Activated T-helper 17 cell treated with anti-CD3 and anti-CD28 coated beads, Interleukin-2, amount 50 U/mL, for 72 hours (primary cell): ENCODE measurements at regions not wholly inside any gene's neighbourhood (a gene's known extent, or its start where the extent isn't known, plus 50 kb on each side); places are given as distances from the start of the nearest gene placed in this dataset.

Experiments used
- ATAC-seq: fragments of 150-1000 bp; cut with Tn5 transposase; replicated peaks from 2 replicates; pipeline ENCODE4 v1.10.0; 2021; ENCODE audit warnings: mild to moderate bottlenecking, moderate library complexity
- H3K27ac Mint-ChIP-seq: one replicate; pipeline ENCODE4 v1.8.0; 2022; ENCODE audit warnings: mixed read lengths
- H3K27me3 Mint-ChIP-seq: one replicate; pipeline ENCODE4 v1.8.0; 2022; ENCODE audit warnings: mixed read lengths
- H3K36me3 Mint-ChIP-seq: one replicate; pipeline ENCODE4 v1.8.0; 2022; ENCODE audit warnings: low read depth, mild to moderate bottlenecking, mixed read lengths
- H3K4me1 Mint-ChIP-seq: one replicate; pipeline ENCODE4 v1.8.0; 2022; ENCODE audit warnings: mixed read lengths
- H3K4me3 Mint-ChIP-seq: one replicate; pipeline ENCODE4 v1.8.0; 2022; ENCODE audit warnings: mild to moderate bottlenecking, mixed read lengths
- H3K9me3 Mint-ChIP-seq: one replicate; pipeline ENCODE4 v1.8.0; 2022; ENCODE audit warnings: mixed read lengths

DNA sequence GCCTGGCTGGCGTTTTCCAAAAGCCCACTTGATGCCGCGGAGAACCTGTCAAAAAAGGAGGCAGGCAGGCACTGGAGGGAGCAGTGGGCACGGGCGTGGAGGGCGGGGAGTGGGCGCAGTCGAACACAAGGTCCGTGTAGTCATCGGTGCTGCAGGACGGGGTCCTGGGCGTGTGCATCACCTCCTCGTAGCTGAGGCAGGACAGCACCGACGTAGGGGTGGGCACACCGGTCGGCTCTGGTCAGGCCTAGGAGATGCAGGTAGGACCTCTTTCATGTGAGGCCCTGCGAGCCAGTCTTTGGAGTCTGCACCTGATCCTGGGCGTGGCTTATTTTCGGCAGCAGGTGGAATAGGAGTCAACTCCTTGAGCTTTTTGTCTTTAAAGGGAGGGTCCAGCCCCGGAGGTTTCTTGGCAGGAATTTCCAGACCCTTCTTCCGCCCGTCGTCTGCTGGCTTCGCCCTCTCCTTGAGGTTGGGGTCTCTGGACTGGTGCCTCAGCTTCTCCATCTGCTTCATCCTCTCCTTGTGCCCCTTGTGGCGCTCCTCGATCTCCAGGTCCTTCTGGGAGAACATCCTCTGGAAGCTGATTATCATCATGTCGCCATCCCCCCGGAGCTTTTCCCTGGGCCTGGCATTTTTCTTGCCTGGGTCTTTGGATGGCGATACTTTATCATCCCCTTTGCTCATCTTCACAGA, 892.5 kb upstream of the LRRTM1 start:
- ATAC-seq = no peak
- Mint-ChIP-seq H3K4me3 (no peak overlapping the region), H3K27ac (no peak overlapping the region), H3K27me3 (no peaks in the 10 kb centered on the region), H3K36me3 (no peaks in the 10 kb centered on the region), H3K4me1 (no peaks in the 10 kb centered on the region), H3K9me3 (peaks cover 4% of the 10 kb centered on the region)

DNA sequence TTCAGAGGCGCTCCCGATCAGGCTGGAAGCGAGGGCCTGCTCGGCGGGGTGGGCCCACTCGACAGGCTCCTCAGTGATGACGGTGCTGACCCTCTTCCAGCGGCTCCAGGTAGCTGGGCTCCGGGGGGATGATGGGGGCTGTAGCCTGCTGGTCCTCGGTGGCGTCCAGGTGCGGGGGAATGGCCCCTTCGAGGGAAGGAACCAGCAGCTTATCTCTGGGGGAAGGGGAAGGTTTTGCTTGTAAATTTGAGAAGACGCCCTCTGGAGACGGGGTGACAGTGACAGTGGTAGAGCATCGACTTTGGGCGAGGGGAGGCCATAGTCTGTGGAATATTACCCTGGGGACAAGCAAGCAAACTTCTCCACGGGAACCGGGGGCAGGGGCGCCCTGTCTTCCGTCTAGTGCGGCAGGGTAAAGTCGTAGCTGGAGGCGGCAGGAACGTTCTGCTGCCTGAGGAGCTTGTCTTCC, 891.9 kb upstream of the LRRTM1 start:
- no peak for ATAC-seq

DNA sequence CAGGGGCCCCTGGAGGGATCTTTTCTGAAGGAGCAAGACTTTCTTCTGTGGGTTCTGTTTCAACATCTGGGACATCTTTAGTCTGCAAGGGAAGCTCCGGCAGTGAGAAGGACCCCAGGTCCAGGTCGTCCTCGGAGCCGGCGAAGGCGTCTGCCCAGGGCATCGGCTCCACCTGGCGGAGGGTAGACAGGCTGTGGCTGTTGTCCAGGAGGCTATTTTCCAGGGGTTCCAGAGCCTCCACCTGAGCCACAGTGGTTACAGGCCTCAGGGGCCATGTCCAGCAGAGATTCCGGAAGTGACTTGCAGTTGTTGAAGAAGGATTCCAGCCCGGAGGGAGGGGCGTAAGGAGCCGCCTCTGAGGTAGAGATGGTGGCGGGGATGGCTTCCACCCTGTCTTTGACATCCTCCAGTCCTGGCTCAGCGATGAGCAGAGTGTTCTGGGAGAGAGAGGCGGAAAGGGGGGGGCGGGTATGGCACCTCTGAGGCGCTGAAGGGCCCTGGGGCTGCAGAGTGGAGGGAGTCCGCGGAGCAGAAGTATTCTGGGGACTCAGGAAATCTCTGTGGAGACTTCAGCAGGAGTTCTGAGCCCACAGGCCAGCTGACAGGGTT, 891.3 kb upstream of the LRRTM1 start:
- Mint-ChIP-seq H3K4me1 (no peaks in the 10 kb centered on the region), H3K4me3 (no peak overlapping the region), H3K9me3 (peaks cover 9% of the 10 kb centered on the region), H3K27ac (no peak overlapping the region), H3K36me3 (no peaks in the 10 kb centered on the region), H3K27me3 (no peaks in the 10 kb centered on the region)
- no peak for ATAC-seq

More for the DNA sequence above, 891.9 kb upstream of the LRRTM1 start:
- Mint-ChIP-seq H3K4me3 (no peak overlapping the region), H3K4me1 (no peaks in the 10 kb centered on the region), H3K27me3 (no peaks in the 10 kb centered on the region), H3K27ac (no peak overlapping the region), H3K9me3 (peaks cover 9% of the 10 kb centered on the region), H3K36me3 (no peaks in the 10 kb centered on the region)

DNA sequence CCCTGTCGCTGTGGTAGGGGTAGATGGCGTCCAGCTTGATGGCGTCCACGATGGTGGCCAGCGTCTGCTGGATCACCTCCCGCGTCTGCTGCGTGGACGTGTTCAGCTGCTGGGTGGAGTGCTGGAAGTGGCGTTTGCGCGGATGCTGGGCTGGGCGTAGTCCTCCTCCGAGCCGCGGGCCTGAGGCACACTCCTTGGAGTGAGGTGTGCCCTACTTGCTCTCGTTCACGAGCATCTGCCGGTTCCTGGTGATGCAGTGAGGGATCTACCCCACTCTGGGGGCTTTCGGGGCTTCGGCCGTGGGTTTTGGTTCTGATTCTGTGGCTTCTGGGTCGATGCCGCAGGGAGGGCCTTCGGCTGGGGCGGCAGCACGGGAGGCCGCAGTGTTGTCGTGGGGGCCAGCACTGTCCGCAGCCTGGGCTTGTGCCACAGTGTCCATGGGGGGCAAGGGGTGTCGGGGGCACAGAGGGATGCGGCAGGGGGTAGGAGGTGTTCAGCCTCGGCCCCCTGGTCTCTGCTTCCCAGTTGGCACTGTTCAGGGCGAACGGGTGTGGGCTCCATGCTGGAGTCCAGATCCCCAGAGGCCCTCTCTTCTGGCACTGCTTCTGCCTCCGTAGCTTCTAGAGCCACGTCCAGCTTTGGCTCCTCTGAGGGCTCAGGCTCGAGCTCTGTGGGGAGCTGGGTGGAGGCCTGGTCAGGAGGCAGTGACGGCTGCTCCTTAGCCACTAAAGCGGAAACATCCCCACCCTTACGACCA, 890.6 kb upstream of the LRRTM1 start:
- ATAC-seq = no peak
- no peak overlapping the region for H3K27ac Mint-ChIP-seq

DNA sequence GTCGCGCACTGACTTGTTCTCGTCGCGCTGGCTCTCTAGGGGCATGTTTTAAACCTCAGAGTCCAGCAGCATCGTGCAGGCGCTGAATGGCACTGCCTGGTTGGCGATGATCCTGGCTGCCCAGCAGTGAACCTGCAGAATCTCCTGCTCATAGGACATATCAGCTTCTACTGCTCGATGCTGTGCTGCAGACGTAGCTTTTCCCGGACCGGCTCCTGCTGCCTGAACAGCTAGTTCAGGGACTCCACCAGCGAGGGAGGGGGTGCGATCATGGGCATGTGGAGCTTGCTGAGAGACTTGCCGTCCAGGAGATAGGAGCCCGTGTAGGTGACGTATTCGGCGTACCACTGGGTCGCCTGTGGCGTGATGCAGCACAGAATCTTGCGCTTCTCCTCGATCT, 890.0 kb upstream of the LRRTM1 start:
- no peaks in the 10 kb centered on the region for H3K4me1 Mint-ChIP-seq
- peaks cover 13% of the 10 kb centered on the region for H3K9me3 Mint-ChIP-seq
- H3K27ac Mint-ChIP-seq = no peak overlapping the region
- H3K4me3 Mint-ChIP-seq = no peak overlapping the region
- no peaks in the 10 kb centered on the region for H3K27me3 Mint-ChIP-seq
- ATAC-seq = no peak
- H3K36me3 Mint-ChIP-seq = no peaks in the 10 kb centered on the region

More for the DNA sequence above, 890.6 kb upstream of the LRRTM1 start:
- no peaks in the 10 kb centered on the region for H3K36me3 Mint-ChIP-seq
- H3K27me3 Mint-ChIP-seq = no peaks in the 10 kb centered on the region
- peaks cover 13% of the 10 kb centered on the region for H3K9me3 Mint-ChIP-seq
- no peaks in the 10 kb centered on the region for H3K4me1 Mint-ChIP-seq
- H3K4me3 Mint-ChIP-seq = no peak overlapping the region

DNA sequence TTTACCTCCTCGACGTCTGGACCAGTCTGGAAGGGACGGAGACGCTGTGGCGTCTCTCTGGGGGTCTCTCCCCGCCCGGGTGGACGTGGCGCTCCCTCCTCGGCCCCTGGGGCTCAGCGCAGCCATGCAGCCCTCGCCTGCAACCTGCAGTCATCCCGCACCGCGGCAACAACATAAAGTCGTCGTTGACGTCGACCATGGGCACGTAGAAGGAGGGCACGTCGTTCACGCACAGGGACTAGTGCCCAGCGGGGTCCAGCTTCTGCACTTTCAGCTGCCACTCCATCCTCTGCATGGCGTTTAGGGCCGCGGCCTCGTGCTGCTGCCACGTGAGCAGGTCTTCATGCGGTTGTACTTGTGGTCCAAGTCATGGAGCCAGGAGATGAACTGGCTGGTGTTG, 889.6 kb upstream of the LRRTM1 start:
- Mint-ChIP-seq H3K36me3 (no peaks in the 10 kb centered on the region), H3K4me3 (no peak overlapping the region), H3K4me1 (no peaks in the 10 kb centered on the region), H3K27ac (no peak overlapping the region), H3K27me3 (no peaks in the 10 kb centered on the region), H3K9me3 (peaks cover 14% of the 10 kb centered on the region)
- no peak for ATAC-seq

DNA sequence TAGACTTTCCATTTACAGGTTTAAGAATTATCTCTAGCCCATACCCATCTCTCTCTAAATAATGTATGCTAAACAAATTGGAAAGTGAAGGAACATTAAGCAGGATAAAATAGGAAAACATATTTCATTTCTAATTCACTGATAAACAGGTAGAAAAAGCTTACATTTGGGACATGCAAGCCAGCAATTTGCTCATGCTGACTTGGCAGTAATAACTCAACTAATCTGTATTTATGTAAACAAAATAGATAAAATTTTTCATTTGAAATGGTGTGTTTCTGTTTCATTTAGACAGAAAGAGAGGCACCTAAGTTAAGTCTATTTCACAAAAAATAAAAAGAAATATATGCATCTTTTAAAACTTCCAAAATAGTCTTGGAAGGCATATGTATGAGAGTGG, 877.3 kb upstream of the LRRTM1 start:
- Mint-ChIP-seq H3K9me3 (peaks cover 16% of the 10 kb centered on the region), H3K4me1 (no peaks in the 10 kb centered on the region), H3K27me3 (no peaks in the 10 kb centered on the region), H3K4me3 (no peak overlapping the region), H3K36me3 (no peaks in the 10 kb centered on the region), H3K27ac (no peak overlapping the region)
- ATAC-seq = no peak

DNA sequence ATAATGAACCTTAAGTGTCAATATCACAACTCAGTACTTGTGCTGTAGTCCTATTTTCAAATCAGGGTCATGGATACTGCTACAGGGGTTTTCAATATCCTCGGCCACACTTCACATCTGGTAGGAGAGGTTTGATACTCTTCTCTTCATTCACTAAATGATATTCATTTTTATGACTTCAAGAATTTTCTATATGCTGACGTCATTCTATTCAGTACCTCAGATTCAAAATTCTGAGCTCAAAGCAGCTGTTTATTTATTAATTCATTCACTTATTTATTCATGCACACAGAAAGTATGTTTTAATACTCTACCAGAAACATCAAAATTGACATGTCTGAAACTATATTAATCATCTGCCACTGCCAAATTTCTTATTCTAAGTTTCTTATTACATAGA, 866.9 kb upstream of the LRRTM1 start:
- no peaks in the 10 kb centered on the region for H3K27me3 Mint-ChIP-seq
- peaks cover 14% of the 10 kb centered on the region for H3K9me3 Mint-ChIP-seq
- H3K4me3 Mint-ChIP-seq = no peak overlapping the region
- no peak for ATAC-seq
- no peaks in the 10 kb centered on the region for H3K36me3 Mint-ChIP-seq
- no peak overlapping the region for H3K27ac Mint-ChIP-seq
- no peaks in the 10 kb centered on the region for H3K4me1 Mint-ChIP-seq

DNA sequence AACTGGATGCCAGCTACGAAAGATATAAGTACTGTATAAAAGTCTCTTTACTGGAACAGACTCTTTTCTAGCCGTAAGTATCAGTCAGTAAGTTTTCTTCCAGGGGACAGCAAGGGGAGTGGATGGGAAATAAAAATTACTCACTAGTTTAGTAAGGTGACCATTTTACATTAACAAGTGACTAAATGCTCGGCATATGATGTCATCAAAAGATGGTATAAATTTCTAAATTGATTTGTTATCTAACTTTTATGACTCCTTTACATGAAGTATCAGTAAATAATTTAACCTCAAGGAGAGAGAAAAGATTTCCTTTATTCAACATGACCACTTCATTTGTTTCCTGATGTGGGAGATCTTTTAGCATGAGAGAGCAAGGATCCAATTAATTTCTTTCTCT, 859.0 kb upstream of the LRRTM1 start:
- no peaks in the 10 kb centered on the region for H3K36me3 Mint-ChIP-seq
- H3K4me3 Mint-ChIP-seq = no peak overlapping the region
- H3K9me3 Mint-ChIP-seq = peaks cover 12% of the 10 kb centered on the region
- H3K4me1 Mint-ChIP-seq = no peaks in the 10 kb centered on the region
- no peaks in the 10 kb centered on the region for H3K27me3 Mint-ChIP-seq
- ATAC-seq = no peak
- H3K27ac Mint-ChIP-seq = no peak overlapping the region

DNA sequence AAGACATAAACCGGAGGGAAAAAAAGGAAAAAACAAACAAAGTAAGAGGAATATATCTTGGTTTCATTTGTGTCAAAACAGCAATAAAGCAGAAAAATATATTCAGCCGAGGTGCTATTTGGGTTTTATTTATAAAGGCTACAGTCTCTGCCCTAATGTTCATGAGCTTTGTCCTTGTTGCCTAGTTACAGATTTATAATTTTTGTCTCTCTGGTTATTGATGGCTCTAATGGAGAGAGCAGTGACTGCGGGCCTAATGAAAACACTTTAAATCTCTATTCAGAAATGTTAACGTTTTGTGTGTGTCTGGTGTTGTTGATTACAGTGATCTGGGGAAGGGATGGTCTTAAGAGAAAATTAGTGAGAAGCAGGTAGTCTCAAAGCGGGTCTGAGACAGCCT, 854.0 kb upstream of the LRRTM1 start:
- Mint-ChIP-seq H3K27me3 (no peaks in the 10 kb centered on the region), H3K9me3 (peaks cover 12% of the 10 kb centered on the region), H3K36me3 (no peaks in the 10 kb centered on the region), H3K27ac (no peak overlapping the region), H3K4me1 (no peaks in the 10 kb centered on the region), H3K4me3 (no peak overlapping the region)
- ATAC-seq = no peak

DNA sequence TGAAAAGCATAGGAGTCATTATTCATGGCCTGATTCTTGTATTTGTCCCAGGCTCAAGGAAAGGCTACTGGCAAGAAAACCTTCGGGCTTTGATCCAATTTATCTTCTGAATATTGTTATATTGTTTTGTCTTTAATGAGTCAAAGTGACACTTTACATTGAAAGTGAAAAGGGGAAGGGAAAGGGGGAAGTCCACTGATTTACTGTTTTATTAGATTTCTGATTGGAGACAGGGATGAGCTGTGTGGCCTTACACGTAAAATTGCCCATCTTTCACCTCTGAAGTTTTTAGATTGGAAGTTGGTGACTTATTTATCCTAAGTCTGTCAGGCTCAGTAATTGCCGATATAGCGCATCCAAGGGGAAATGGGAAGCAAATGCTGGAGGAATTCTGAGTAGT, 843.8 kb upstream of the LRRTM1 start:
- Mint-ChIP-seq H3K27ac (no peak overlapping the region), H3K9me3 (peaks cover 15% of the 10 kb centered on the region), H3K4me1 (no peaks in the 10 kb centered on the region), H3K36me3 (no peaks in the 10 kb centered on the region), H3K4me3 (no peak overlapping the region), H3K27me3 (no peaks in the 10 kb centered on the region)
- no peak for ATAC-seq

DNA sequence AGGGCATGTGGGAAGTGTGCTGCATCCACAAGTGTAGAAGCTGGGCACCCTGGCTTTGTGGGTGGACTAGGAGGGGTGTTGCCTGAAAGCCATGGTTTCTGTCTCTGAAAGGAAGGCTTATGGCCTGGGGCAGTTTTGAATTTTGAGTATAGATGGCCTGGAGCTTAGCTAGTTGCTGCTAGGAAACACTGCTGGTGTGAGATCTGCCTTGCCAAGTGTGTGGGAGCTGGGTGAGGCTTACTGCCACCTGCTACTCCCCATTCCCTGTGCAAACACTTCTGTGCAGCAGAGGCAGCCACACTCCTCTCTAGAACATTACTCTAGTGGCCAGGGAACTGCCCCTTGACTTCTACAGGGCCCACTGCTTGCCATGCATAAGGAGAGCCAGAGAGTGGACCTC, 831.7 kb upstream of the LRRTM1 start:
- Mint-ChIP-seq H3K4me3 (no peak overlapping the region), H3K27me3 (no peaks in the 10 kb centered on the region), H3K9me3 (peaks cover 12% of the 10 kb centered on the region), H3K36me3 (no peaks in the 10 kb centered on the region), H3K4me1 (no peaks in the 10 kb centered on the region), H3K27ac (no peak overlapping the region)
- no peak for ATAC-seq

DNA sequence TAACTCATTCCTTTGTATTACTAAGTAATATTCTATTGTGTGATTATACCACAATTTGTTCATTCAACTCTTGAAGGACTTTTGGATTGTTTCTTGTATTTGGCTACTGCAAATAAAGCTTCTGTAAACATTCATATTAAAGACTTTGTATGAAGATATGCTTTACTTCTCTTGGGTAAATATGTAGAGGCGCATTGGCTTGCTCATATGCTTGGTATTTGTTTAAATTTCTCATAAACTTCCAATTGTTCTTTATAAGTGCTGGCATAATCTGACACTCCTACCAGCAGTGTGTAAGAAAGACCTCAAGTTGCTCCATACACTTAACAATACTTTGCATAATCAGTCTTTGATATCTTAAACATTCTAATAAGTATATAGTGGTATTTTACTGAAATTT, 792.8 kb upstream of the LRRTM1 start:
- no peak overlapping the region for H3K27ac Mint-ChIP-seq
- peaks cover 19% of the 10 kb centered on the region for H3K9me3 Mint-ChIP-seq
- H3K4me1 Mint-ChIP-seq = no peaks in the 10 kb centered on the region
- no peaks in the 10 kb centered on the region for H3K27me3 Mint-ChIP-seq
- no peaks in the 10 kb centered on the region for H3K36me3 Mint-ChIP-seq
- ATAC-seq = no peak
- no peak overlapping the region for H3K4me3 Mint-ChIP-seq

DNA sequence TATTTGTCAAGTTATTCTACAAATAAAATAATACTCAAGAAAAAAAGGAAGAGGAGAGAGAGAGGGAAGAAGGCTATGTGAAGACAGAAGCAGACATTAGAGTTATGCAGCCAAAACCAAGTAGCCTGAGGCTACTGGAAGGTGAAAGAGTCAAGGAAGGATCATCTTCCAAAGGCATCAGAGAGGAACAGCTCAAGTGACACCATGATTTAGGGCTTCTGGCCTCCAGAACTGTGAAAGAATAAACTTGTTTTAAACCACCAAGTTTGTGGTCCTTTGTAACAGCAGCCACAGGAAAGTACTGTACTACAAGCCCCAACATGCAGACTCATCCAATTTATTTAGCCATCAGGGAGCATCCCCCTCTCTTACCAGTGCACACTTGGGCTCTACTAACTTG, 788.5 kb upstream of the LRRTM1 start:
- H3K9me3 Mint-ChIP-seq = peaks cover 18% of the 10 kb centered on the region
- H3K27me3 Mint-ChIP-seq = no peaks in the 10 kb centered on the region
- H3K4me1 Mint-ChIP-seq = no peaks in the 10 kb centered on the region
- ATAC-seq = no peak
- H3K36me3 Mint-ChIP-seq = no peaks in the 10 kb centered on the region
- H3K4me3 Mint-ChIP-seq = no peak overlapping the region
- H3K27ac Mint-ChIP-seq = no peak overlapping the region

DNA sequence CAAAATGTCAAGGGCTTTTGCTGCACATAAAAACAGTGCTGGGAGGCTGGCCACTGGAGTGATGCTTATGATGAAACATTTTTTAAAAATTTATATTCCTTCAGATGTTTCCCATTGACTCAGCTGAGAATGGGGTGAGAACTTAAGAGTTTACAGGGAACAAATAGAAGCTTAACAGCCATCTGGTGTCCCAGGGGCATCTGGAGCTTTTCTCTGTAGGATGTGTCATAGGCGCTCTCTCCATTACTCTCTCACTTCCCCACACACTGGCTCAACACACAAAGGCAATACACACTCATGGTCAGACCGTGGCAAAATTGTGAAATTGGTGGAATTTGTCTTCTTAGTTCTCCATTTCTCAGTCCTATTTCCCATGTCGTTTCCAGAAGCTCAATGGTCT, 783.1 kb upstream of the LRRTM1 start:
- H3K4me1 Mint-ChIP-seq = no peaks in the 10 kb centered on the region
- no peaks in the 10 kb centered on the region for H3K36me3 Mint-ChIP-seq
- no peaks in the 10 kb centered on the region for H3K27me3 Mint-ChIP-seq
- no peak overlapping the region for H3K27ac Mint-ChIP-seq
- H3K4me3 Mint-ChIP-seq = no peak overlapping the region
- no peak for ATAC-seq
- peaks cover 22% of the 10 kb centered on the region for H3K9me3 Mint-ChIP-seq
